ENCODE measurements at regions not wholly inside any gene's neighbourhood (a gene's known extent, or its start where the extent isn't known, plus 50 kb on each side); places are given as distances from the start of the nearest gene placed in this dataset.

DNA sequence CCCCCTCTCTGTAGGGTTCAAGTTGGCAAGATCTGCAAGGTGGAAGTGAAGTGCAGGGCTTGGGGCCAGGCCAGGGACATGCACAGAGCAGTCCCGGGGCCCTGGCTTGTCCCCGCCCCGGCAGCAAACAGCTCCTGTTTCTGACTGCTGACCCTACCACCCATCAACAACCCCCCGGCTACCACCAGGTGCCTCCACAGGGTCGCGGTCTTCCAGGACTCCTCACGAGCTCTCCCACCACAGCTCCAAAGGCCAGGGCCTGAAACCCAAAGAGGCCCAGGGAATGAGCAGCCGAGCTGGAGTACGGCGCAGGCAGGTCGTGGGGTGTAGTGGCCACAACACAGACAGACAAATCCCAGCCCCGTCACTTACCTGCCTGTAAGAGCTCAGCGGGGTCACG, 121.3 kb upstream of the SMAD3 start:
- DNase-seq (ENCODE audit: low read depth) = no peak

DNA sequence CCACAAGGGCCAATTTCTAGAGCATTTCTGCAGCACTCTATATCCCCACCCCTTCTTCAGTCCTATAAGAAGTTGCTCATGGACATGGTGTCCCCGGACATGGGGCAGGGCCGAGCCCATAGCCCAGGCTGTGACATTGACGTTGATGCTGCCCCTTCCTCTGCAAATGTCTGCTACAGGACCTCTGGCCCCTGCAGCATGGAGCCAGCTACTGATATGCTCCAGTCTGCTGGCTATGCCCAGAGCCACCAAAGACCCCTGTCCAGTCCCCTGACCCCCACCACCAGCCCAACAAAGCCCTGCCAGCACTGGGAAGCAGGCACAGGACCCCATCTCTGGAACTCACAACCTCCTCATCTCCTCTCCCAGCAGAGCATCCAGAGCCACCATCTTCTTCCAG, 120.1 kb upstream of the SMAD3 start:
- DNase-seq (ENCODE audit: low read depth) = no peak

DNA sequence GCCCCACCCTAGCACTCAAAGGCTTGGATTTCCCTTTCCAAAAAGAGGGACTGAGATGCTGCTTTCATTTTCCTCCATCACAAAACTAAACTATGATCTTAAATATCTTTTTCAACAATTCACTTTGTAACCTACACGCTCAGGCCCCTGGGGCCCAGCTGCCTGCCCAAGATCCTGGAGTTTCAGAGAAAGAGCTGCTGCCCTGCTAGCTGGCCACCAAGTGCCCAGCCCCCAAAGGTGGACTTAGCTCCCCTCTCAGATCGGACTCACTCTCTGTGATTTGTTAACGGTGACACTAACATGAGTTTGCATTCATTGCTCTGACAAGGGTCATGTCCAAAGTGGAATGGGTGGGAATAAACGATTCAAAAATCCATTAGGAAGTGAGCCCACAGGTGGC, 119.6 kb upstream of the SMAD3 start:
- no peak for DNase-seq (ENCODE audit: low read depth)

DNA sequence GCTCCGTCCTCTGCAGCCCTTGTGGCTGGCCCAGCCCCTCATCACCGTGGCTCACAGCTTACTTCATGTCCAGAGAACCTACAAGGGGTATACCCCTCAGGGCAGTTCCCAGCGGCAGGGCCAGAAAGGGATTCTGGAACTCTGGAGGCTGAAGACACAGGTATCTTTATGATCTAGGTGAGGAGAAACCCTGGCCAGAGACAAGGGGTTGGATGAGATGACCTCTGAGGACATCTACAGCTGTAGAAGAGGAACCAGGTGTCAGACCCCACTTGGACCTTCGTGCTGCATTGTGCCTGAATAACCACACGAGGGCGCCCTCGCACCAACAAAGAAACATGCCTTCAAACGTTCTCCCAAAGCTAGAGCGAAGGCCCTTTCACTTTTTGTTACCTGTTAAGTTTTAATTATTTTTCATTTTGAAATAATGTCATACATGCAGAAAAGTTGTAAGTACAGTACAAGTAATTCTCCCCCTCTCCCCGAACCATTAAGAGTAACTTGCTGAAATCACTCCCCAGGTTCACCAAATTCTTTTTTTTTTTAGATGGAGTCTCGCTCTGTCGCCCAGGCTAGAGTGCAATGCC, 118.7 kb upstream of the SMAD3 start:
- peak; percentile 38 for DNase-seq (ENCODE audit: low read depth)

- DNase-seq (ENCODE audit: low read depth) = no peak
Measured at GRCh38 chr15:66947471-66947870, 117.9 kb upstream of the SMAD3 start.

GRCh38 chr15:66948294-66948693, 117.1 kb upstream of the SMAD3 start:
- no peak for DNase-seq (ENCODE audit: low read depth)

DNA sequence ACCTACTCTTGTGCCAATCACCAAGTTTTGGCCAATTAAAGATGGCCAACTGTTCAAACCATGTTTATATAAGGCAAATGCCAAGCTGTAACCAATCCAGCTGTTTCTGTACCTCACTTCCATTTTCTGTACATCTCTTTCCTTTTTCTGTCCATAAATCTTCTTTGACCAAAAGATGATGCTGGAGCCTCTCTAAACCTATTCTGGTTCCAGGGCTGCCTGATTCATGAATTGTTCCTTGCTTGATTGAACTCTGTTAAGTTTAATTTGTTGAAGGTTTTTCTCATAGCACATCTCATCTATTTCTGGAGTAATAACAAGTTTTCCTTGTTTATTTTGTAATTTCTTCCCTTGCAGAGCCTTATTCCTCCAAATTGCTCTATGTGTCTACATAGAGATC, 115.3 kb upstream of the SMAD3 start:
- no peak for DNase-seq (ENCODE audit: low read depth)

DNA sequence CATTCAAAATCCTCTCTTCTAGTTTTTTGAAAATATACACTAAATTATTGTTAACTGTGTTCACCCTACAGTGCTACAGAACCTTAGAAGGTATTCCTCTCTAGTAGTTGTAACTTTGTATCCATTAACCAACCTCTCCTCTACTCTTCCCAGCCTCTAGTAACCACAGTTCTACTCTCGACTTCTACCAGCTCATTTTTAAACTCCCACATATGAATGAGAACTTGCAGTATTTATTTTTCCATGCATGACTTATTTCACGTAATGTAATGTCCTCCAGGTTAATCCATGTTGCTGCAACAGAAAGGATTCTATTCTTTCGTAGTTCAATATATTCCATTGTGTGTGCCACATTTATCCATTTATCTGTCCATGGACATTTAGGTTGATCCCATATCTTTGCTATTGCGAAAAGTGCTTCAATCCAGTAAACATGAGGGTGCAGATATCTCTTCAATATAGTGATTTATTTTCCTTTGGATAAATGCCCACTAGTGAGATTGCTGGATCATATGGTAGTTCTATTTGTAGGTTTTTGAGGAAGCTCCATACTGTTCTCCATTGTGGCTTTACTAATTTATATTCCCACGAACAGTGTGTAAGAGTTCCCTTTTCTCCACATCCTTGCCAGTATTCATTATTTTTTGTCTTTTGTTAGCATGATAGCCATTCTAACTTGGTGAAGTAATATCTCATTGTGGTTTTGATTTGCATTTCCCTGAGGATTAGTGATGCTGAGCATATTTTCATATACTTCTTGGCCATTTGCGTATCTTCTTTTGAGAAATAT, 113.7 kb upstream of the SMAD3 start:
- no peak for DNase-seq (ENCODE audit: low read depth)

DNA sequence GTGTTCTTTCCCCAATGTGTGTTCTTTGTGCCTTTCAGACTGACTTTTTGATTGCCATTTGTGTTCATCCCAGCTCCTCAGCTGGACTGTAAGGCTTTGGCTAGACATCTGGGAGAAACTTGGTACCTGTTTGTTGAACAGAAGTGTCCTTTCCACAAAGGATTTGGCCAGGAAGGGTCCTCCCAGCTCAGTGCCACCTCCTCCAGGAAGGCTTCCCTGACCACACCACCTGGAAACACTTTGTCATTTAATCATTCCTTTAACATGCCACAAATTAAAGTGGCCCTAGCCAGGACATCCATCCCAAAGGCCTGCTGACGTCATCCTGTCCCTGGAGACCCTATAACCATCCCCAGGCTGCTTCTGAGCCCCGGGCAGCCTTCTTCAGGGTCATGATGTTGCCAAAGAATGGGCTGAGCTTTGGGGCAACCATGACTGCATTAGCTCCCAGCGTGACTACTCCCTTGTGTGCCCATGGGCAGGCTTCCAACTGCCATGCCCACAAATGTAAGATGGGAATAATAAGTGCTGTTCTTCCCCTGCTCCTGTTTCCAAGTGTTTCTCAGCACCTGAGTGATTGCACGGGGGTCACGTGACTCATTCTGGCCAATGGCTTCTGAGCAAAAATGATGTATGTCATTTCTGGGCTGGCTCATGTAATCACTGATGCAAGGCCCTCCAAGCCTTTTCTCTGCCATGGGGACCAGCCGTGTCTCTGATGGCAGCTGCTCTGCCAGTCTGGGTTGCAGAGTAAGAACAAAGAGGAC, 112.5 kb upstream of the SMAD3 start:
- no peak for DNase-seq (ENCODE audit: low read depth)

- DNase-seq (ENCODE audit: low read depth) = no peak
Measured at GRCh38 chr15:66953523-66954229, 111.7 kb upstream of the SMAD3 start.

DNA sequence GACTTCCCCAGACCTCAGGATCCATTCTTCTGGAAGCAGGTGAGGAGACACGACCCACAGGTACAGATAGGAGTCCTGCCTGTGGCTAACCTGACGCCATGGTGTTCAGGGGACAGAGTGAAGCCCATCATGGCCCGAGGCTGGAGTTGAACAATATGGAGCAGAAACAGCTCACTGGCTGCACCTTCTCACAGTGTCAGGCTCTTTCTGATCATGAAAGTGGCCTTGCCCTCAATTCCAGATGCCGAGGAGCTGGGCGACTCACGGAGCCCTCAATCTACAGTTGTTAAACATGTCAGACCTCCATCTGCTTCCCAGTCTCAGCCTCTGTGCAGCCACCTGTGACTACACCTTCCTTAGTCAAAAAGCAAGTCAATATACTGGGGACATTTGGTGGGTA, 110.8 kb upstream of the SMAD3 start:
- DNase-seq (ENCODE audit: low read depth) = no peak

DNA sequence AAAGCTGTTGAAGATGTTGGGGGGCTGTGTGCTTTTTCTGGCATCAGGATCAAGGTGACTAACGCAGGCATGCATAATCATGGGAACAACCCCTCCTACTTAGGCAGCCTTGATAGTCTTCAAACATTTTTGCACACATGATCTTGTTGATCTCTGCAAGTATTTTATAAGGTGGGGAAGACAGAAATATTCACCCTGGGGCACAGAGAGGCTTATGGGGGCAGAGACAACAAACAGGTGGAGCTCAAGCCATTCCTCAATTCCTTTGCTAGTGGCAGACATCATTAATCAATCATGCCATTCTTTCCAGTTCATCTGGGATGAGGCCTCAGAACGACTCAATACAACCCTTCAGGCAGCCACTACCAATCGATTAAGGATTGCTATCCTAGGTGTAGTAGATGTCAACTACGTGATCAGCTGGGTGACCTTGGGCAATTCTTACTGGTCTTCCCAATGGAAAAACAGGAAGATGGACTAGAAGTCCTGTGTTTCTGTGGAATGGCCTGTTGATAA, 110.3 kb upstream of the SMAD3 start:
- no peak for DNase-seq (ENCODE audit: low read depth)

GRCh38 chr15:66955871-66956585, 109.4 kb upstream of the SMAD3 start:
- no peak for DNase-seq (ENCODE audit: low read depth)

GRCh38 chr15:66956672-66957430, 108.6 kb upstream of the SMAD3 start:
- DNase-seq (ENCODE audit: low read depth) = no peak

DNA sequence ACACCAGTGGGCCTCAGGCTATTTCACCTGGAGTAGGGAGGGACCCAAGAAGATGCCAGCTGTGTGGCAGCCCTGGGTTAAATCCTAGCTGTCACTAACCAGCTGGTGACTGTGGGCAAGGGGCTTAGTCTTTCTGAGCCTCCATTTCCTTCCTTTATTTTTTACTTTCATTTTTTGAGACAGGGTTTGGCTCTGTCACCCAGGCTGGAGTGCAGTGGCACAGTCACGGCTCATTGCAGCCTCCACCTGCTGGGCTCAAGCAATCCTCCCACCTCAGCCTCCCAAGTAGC, 108.0 kb upstream of the SMAD3 start:
- DNase-seq (ENCODE audit: low read depth) = no peak

DNA sequence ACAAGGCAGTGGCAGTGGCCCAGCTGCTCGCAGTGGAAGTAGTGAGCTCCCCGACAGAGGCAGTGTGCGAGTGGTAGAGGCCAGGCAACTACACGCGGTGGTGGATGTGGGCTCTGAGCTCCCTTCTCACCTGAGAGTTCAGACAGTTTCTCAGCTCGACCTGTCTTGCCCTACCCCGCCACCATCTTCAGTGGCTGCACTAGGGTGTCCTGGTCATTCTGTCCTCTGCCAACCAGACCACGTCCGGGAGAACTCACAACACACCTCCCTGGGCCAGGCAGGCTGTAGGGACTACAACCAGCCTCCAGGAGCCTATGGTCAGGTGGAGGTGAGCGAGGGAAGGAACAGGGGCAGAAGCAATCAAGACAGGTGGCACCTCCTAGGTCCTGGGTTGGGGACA, 106.3 kb upstream of the SMAD3 start:
- no peak for DNase-seq (ENCODE audit: low read depth)

DNA sequence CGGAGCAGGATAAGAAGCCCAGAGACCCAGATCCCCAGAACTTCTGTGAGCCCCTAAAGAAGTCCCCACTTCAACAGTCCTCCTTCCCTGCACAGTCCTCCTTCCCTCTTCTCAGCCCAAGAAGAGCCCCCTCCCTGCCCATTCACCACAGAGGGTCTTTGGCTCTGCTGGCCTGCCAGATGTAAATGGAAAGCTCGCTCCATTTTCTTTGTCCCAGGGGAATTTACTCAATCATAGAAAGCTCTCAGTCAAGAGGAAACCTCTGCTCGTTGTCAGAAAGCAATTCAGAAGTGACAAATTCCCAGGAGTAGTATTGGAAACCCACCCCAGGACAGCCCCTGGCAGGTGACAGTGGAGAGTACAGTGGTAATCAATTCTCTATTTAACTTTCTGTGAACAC, 105.5 kb upstream of the SMAD3 start:
- no peak for DNase-seq (ENCODE audit: low read depth)

- no peak for DNase-seq (ENCODE audit: low read depth)
Measured at GRCh38 chr15:66960519-66960918, 104.9 kb upstream of the SMAD3 start.

DNA sequence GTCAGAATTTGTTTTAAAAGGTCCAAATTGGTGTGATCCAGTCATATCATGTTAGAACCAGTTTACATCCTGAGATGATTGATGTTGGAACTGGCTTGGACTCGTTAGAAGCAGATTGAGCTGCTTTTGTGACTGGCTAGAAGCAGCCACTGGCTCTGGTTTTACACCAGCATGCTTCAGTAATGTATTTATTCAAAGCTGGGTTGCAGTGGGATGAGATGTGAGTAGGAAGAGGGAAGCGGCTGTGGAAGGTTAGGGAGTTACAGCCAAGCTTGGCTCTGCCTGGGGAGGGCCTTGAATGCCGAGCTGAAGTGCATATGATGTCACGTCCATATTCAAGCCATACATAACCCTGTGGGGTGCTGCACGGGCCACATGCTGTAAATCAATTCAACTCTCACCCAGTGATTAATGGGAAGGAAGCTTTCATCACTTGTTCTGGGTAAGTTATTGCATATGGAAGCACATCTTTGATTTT, 104.0 kb upstream of the SMAD3 start:
- DNase-seq (ENCODE audit: low read depth) = no peak

DNA sequence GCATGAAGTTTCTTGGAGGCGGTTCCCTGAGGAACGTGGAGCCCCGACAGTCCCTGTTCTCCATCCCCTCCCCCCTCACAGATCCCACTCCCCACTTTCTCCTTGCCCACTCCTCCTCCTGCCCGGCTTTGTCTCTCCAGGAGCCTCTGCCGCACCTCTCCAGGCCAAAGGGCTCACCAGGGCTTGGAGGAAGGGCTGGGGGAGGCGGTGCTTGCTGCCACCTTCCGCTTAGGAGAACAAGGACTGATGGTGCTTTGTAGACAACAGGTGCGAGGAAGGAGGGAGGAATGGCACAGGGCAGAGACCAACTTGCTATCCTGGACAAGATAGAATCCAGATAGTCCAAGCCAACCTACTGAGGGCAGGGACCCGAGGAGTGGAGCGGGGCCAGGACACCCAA, 103.5 kb upstream of the SMAD3 start:
- DNase-seq (ENCODE audit: low read depth) = no peak

DNA sequence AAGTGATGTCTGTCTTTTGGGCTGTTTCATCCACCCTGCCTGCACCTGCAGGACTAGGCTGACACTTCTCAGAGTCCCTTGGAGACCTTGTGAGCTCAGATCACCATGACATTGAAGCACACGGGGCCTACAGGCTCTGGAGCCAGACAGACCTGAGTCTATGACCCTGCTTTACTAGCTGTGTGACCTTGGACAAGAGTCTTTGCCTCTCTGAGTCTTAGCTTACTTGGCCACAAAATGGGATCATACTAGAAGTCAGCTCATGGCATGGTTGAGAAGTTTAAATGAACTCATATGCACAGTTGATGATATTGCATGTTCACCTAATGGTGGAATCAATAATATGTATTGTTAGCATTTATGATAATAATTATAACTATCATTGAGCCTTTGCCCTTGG, 102.9 kb upstream of the SMAD3 start:
- DNase-seq (ENCODE audit: low read depth) = no peak

All from forelimb muscle (tissue), 1 donor.